ENCODE measurements at regions not wholly inside any gene's neighbourhood (a gene's known extent, or its start where the extent isn't known, plus 50 kb on each side); places are given as distances from the start of the nearest gene placed in this dataset.
A peak's percentile ranks its signal among the peaks of the same experiment; 100 is the strongest.

GRCh38 chr2:238777369-238778067, 70.4 kb upstream of the TWIST2 start:
- in situ Hi-C loops (cut with HindIII; ENCODE audit: low sequenced_read_pairs): no loop called here
- DNase-seq (ENCODE audit: low spot score): no peak

DNA sequence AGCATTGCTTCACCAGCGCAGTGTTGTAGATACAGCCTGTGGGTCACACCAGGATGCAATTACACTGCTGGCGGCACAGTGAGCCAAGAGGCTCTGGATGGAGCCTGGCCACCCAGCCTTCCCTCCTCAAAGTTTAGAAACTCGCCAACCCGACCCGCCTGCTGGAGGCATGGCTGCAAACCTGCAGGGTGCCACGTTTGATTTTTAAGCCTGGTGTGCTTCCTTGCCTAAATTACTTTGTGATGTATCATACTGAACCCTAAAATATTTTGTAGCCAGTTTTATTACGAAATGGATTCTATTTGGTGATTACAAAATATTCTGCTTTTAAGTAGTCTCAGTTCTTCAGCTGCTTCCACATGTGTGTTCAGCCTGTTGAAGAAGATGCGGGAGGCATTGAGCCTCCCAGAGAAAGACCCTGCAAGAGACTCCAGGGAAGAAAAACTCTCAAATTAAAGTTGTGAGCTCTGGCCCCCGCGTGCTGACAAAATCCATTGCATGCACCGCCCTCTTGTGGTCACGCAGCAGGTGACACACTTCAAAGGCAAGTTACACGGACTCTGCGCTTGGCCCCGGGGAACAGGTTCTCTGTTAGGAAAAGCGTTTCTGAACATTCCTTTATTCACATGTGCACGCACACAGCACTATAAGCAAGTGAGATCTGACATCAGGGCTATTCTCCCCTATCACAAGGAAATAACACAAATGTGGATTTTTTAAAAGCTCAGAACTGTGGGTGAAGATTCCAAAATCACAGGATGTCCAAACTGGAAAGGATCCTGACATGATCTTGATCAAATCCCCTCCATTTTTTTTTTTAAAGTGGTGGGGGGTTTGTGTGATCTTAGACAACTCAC, 63.0 kb upstream of the TWIST2 start:
- in situ Hi-C loops (cut with HindIII; ENCODE audit: low sequenced_read_pairs): no loop called here
- DNase-seq (ENCODE audit: low spot score): peak; percentile 58

DNA sequence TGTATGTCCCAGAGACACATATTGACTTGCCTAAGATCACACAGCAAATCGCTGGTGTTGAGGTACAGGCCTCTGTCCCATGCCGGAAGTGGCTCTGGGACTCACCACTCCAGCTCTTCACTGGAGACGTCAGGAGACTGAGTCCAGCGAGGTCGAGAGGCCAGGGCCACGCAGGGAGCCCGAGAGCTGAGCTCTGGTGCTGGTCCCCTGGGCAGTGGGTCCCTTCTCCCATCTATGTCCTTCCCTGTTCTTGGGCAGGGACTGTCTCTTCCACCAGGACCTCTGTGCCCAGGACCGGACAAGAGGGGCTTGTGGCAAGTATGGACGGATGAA, 62.4 kb upstream of the TWIST2 start:
- in situ Hi-C loops (cut with HindIII; ENCODE audit: low sequenced_read_pairs): no loop called here

GRCh38 chr2:238786379-238786778, 61.5 kb upstream of the TWIST2 start:
- DNase-seq (ENCODE audit: low spot score): no peak
- in situ Hi-C loops (cut with HindIII; ENCODE audit: low sequenced_read_pairs): no loop called here

More for the DNA sequence above, 62.4 kb upstream of the TWIST2 start:
- DNase-seq (ENCODE audit: low spot score): no peak

GRCh38 chr2:238786792-238787490, 60.9 kb upstream of the TWIST2 start:
- in situ Hi-C loops (cut with HindIII; ENCODE audit: low sequenced_read_pairs): no loop called here
- DNase-seq (ENCODE audit: low spot score): no peak

- no peak for DNase-seq (ENCODE audit: low spot score)
- in situ Hi-C loops (cut with HindIII; ENCODE audit: low sequenced_read_pairs): no loop called here
Observed at GRCh38 chr2:238787501-238787900, 60.4 kb upstream of the TWIST2 start.

- in situ Hi-C loops (cut with HindIII; ENCODE audit: low sequenced_read_pairs): no loop called here
- DNase-seq (ENCODE audit: low spot score): no peak
Observed at GRCh38 chr2:238789317-238789806, 58.5 kb upstream of the TWIST2 start.

- in situ Hi-C loops (cut with HindIII; ENCODE audit: low sequenced_read_pairs): no loop called here
- DNase-seq (ENCODE audit: low spot score): no peak
Observed at GRCh38 chr2:238790126-238790832, 57.6 kb upstream of the TWIST2 start.

- no peak for DNase-seq (ENCODE audit: low spot score)
- in situ Hi-C loops (cut with HindIII; ENCODE audit: low sequenced_read_pairs): no loop called here
Observed at GRCh38 chr2:238790833-238791230, 57.1 kb upstream of the TWIST2 start.

DNA sequence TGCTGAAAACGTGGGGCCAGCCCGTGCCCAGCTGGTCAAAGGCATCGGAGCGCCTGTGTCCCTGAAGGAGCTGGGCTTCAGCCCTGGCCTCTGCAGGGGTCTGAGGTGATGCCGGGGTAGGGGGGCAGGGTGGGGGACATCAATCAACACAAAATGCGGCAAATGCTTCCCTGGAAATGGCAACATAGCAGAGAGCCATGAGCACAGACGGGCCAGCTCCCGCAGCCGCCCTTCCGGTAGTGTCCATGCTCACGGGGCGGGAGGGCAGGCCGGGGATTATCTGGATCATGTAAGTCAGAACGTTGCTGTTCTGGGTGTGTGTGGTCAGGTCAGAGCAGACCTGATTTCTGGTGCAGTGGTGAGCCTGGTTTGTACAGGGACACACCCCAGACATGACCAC, 56.5 kb upstream of the TWIST2 start:
- in situ Hi-C loops (cut with HindIII; ENCODE audit: low sequenced_read_pairs): no loop called here
- DNase-seq (ENCODE audit: low spot score): no peak

GRCh38 chr2:238793306-238793705, 54.6 kb upstream of the TWIST2 start:
- no peak for DNase-seq (ENCODE audit: low spot score)
- in situ Hi-C loops (cut with HindIII; ENCODE audit: low sequenced_read_pairs): no loop called here

GRCh38 chr2:238793801-238794449, 54.0 kb upstream of the TWIST2 start:
- in situ Hi-C loops (cut with HindIII; ENCODE audit: low sequenced_read_pairs): no loop called here
- DNase-seq (ENCODE audit: low spot score): no peak

DNA sequence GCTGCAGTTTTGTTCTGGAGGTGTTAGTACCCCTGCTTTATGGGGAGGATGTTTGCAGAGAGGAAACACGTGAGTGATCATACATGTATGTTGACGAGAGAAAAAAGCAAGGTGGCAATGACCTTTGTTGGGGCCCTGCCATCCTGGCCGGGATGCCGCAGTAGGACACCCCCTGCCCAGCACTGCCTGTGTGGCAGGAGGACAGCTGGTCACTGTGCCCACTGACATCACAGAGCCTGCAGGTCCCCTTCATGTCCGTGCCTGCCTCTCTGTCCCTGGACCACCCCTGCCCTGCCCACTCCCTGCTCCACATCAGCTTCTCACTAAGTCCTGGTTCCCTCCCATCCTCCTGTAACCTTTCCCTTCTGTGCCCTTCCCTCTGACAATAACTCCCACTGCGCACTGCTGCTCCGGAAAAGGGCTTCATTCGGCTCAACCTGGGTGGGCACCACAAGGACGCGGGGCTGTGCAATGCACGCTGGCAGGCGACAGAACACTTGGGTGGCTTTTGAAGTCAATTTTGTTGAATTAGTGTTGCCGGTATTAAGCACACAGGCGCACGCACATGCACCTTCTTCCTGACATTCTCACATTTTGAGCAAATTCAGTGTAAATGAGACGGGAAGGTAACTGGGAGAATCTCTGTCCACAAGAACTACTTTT, 51.5 kb upstream of the TWIST2 start:
- in situ Hi-C loops (cut with HindIII; ENCODE audit: low sequenced_read_pairs): no loop called here
- DNase-seq (ENCODE audit: low spot score): no peak

DNA sequence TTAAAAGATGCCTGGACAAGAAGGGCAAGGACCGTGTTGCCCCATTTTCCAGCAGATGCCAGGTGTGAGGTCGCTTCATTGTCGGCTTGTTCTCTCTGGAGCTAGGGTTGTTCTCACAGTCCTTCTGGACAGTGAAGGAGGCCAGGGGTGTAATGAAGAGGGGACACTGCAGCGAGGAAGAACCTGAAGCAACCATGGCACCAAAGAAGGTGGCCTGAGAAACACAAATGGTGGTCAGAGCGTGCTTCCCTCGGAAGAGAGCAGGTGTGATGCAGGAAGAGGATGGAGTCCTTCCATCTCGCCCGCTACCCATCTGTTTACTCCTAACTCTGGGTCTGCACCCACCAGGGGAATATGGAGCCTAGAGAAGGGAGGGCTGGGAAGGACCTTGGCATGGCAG, 50.3 kb upstream of the TWIST2 start:
- no peak for DNase-seq (ENCODE audit: low spot score)
- in situ Hi-C loops (cut with HindIII; ENCODE audit: low sequenced_read_pairs): no loop called here
